ENCODE measurements at regions not wholly inside any gene's neighbourhood (a gene's known extent, or its start where the extent isn't known, plus 50 kb on each side); places are given as distances from the start of the nearest gene placed in this dataset.

DNA sequence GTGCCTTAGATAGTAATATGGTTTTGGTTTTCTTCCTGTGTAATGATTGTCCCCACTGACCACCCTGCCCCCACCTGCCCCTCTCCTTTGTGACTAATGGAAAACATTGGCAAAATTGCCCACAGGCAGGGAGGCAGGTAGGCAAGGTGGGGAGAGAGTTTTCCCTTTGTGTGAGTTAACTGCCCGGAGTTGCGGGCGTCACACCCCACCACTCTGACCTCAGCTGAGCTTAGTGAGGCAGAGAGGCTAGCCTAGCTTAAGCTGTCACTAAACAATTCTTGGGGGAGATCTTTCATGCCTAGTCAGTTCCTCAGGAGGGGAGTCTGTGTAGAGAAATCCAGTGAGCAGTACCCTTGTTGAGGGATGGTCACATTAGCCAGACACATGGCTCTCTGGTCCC lies 245.3 kb downstream of the BCOR start:
- DNase-seq (ENCODE audit: low read depth in 3 of 3) = no peak

GRCh38 chrX:39853417-39854030 lies 244.2 kb downstream of the BCOR start:
- DNase-seq (ENCODE audit: low read depth in 3 of 3) = no peak

DNA sequence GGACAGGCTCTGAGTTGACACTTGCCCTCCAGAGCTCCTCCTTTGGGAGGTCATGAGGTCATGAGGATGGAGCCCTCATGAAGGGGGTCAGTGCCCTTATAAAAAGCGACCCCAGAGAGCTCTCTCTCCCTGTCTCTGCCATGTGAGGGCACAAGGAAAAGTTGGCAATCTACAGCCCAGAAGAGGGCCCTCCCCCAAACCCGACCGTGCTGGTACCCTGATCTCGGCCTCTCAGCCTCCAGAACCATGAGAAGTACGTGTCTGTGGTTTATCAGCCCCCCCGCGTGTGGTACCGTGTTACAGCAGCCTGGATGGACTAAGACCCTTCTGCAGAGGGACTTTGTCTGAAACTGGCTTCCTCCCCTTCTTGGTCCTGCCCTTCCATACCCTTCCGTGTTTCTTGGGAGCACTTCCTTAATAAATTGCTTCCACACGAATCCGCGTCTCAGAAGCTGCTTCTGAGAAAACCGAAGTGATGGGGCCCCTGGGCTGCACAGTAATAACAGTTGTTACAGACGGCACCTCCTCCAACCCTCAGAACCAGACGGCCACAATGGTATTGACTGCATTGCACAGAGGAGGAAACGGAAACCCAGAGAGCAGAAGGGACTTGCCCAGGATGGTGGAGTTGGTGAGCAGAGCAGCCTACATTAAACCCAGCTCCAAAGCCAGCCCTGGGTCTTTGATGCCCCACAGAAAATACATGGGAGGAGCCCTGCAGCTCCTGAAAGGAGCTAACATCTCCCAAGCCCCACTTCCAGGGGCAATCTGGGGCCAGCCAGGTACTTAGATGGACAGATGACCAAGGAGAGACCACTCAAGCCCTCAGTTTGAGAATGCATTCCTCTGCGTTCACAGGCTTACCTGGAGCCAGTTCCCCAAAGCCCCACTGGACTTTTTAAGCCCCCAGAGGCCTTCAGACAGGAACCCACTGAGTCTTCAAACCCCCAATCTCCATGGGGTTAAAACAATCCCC lies 242.7 kb downstream of the BCOR start:
- peak; percentile 55 to 65 (median 60) for DNase-seq (ENCODE audit: low read depth in 3 of 3)

DNA sequence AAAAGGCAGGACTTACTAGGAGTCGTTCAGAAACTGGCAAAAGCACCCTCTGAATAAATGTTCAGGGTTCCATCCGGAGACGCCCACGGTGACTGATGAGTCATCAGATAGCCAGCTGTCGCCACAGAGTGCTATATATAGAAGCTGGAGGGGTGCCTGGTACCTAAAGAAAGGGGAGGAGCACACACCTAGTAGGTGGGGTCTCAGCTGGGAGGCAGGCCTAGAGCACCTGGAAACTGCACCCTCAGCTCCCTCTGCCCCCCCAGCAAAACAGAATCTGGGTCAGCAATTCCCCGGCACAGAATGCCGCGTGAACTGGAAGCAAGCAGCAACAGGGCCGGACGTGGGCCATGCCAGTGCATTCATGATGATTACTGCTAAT lies 242.0 kb downstream of the BCOR start:
- DNase-seq (ENCODE audit: low read depth in 3 of 3) = peak; percentile 48 to 81 (median 72)

- no peak for DNase-seq (ENCODE audit: low read depth in 3 of 3)
These were observed 241.2 kb downstream of the BCOR start for GRCh38 chrX:39856472-39857121.

- DNase-seq (ENCODE audit: low read depth in 3 of 3) = peak in 1 of 3 donors; percentile 29
These were observed 240.0 kb downstream of the BCOR start for GRCh38 chrX:39857780-39858179.

DNA sequence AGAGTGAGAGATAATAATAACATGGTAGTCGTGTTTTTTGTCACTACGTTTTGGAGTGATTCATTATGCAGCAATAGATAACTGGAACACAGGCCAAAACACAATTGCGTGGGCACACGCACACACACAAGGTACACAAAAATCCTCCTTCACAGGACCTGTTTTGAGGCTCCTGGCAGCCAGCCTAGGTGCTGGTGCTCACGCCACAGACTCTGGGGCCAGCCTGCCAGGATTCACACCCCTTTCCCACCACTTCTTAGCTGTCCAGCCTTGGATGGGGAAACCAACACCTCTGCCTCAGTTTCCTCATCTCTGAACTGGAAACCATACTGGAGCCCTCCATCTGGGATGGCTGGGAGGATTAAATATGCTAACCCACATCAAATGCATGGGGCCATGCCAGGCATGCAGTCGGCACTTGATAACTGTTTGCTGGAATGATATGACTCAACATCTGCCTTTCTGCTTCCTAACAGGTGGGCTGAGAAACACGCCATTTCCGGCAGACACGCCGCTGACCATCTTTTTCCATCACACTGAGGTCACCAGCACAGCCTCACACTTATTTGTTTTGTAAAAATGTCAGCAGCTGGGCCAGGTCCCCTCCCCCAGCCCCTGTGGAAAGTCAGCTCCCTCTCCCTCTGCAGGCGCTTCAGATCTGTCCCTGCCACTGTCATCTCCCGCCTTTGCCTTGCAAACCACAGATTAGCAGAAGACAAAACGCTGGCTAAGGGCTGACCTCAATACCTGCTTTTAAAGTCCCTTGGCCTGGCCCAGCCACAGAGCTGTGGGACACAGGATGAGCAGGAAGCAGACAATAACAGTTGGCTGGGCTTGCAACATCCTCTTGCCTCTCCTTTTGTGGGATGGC lies 237.5 kb downstream of the BCOR start:
- DNase-seq (ENCODE audit: low read depth in 3 of 3) = peak; percentile 61 to 83 (median 82)

DNA sequence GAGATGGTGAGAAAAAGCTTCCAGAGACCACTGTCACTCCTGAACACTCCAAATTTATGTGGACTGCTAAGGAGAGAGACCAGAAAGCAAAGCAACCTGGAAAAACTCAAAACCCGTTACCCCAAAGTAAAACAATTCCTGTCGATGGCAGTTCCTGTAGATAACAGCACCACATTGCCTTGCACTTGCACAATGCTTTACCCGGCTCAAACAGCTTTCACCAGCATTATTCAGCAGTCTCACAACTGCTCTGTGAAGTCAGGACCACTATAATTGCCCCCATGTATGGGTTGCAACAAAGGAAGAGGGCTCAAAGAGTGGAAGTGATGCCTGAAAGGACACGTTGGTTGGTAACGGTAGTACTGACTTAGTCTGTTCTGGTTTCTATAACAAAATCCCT lies 234.8 kb downstream of the BCOR start:
- DNase-seq (ENCODE audit: low read depth in 3 of 3) = no peak

DNA sequence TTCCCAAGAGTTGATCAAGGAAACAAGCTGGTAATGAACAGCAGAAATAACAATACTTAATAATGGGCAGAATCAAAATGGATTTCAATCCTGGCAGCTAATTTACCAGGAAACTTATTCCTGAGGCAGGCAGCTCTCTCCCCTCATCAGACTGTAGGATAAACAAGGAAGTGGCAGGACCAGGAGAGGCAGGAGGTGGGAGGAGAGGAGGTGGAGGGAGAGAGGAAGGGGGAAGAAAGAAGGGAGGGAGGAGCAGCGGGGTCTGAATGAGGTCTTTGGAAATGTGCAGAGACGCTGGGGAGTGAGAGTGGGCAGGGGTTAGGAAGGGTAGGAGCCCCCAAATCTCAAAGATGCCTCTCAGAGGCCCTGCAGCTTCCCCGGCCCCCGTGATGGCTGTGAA lies 231.5 kb downstream of the BCOR start:
- no peak for DNase-seq (ENCODE audit: low read depth in 3 of 3)

GRCh38 chrX:39869846-39870601 lies 227.7 kb downstream of the BCOR start:
- DNase-seq (ENCODE audit: low read depth in 3 of 3) = peak; percentile 50 to 58 (median 54)

DNA sequence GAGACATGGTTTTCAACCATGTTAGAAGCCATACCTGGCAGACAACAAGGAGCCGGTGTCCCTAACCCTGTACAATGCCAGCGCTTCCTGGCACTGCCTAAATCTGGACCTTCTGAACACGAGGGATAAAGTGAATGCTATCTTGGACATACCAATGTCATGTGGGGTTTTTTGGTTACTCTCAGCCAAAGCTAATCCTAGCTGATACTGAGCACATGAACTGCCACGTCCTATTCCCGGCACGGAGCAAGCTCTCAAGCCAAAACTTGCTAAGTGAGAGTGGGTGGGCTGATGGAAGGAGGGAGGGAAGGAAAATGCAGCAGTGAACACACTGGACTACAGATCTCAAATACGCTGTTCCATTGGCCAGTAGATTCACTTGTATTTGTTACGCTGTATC lies 226.1 kb downstream of the BCOR start:
- DNase-seq (ENCODE audit: low read depth in 3 of 3) = no peak

DNA sequence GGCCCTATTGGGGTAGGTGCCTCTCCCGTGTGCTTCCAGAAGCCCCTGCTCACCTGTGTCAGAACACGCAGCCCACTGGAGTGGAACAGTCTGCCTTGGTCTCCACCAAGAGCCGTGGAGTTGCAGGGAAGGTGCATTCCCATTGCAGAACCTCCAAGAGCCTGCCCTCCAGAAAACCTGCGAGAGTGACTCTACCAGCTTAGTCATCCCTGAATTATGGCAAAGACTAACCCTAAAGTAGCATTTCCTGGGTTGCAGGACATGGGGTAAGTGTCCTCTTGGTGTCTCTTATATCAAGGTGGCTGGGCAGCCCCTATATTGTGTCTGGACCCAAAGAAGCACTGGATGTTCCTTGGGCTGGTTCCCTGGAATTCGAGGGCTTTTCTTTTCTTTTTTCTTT lies 224.6 kb downstream of the BCOR start:
- no peak for DNase-seq (ENCODE audit: low read depth in 3 of 3)

DNA sequence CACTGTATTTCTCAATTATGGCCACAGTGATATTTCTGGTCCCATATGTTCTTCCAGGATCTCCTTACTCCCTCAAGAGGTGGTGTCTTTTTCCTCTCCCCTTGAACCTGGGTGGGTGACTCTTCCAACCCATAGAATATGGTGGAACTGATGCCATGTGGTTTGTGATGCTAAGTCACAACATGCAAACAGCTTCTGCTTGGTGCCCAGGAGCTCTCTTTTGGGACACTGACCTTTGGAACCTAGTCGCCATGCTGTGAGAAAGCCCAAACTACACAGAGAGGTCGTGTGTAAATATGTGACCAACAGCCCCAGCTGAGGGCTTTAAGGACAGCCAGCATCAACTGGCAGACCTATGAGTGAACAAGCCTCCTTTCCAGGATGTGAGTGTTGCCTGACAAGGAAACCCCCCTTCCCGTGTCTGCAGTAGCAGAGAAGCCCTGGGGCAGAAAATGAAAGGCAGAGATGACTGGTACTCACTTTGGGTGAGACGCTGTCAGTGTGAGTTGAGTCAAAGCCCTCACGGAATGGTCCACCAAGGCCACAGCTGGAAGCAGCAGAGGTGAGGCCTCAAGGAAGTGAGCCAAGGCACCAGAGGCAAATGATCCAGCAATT lies 223.4 kb downstream of the BCOR start:
- peak; percentile 41 to 67 (median 65) for DNase-seq (ENCODE audit: low read depth in 3 of 3)

GRCh38 chrX:39875834-39876628 lies 221.7 kb downstream of the BCOR start:
- no peak for DNase-seq (ENCODE audit: low read depth in 3 of 3)

- DNase-seq (ENCODE audit: low read depth in 3 of 3) = no peak
These were observed 219.9 kb downstream of the BCOR start for GRCh38 chrX:39877905-39878304.

GRCh38 chrX:39883666-39884065 lies 214.1 kb downstream of the BCOR start:
- peak; percentile 14 to 60 (median 23) for DNase-seq (ENCODE audit: low read depth in 3 of 3)

- no peak for DNase-seq (ENCODE audit: low read depth in 3 of 3)
These were observed 211.5 kb downstream of the BCOR start for GRCh38 chrX:39886282-39886681.

- no peak for DNase-seq (ENCODE audit: low read depth in 3 of 3)
These were observed 209.0 kb downstream of the BCOR start for GRCh38 chrX:39888730-39889129.

- DNase-seq (ENCODE audit: low read depth in 3 of 3) = no peak
These were observed 208.1 kb downstream of the BCOR start for GRCh38 chrX:39889704-39890103.

DNA sequence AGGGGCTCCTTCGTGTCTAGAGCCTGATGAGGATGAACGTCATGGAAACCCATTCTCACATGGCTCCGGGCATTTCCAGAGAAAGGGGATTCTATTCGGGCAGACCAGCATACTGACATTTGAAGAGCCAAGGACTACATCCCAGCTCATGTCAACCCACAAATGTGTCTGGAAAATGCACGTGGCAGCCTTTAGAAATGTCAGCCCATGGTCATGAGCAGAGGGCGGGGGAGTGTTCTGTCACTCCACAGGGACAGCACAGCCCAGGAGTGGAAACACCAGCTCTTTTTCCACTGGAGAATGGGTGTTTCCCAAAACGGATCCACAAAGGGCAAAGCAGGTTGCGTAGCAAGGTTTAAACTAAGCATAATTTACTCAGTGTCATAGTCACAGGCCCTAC lies 207.0 kb downstream of the BCOR start:
- DNase-seq (ENCODE audit: low read depth in 3 of 3) = no peak
